HG03175 (cell line): ENCODE measurements at regions not wholly inside any gene's neighbourhood (a gene's known extent, or its start where the extent isn't known, plus 50 kb on each side); places are given as distances from the start of the nearest gene placed in this dataset.
"Not testable (repeated sequence)": the region's sequence is repeated elsewhere in the genome, so short reads cannot be mapped to it uniquely, and the experiment has no call there.

Source experiments
- ATAC-seq: cut with Tn5 transposase; IDR thresholded peaks from one replicate; pipeline ENCODE4 v1.9.1; 2021; ENCODE audit warnings: mild to moderate bottlenecking, moderate library complexity; ENCODE audit not compliant: unreplicated experiment

DNA sequence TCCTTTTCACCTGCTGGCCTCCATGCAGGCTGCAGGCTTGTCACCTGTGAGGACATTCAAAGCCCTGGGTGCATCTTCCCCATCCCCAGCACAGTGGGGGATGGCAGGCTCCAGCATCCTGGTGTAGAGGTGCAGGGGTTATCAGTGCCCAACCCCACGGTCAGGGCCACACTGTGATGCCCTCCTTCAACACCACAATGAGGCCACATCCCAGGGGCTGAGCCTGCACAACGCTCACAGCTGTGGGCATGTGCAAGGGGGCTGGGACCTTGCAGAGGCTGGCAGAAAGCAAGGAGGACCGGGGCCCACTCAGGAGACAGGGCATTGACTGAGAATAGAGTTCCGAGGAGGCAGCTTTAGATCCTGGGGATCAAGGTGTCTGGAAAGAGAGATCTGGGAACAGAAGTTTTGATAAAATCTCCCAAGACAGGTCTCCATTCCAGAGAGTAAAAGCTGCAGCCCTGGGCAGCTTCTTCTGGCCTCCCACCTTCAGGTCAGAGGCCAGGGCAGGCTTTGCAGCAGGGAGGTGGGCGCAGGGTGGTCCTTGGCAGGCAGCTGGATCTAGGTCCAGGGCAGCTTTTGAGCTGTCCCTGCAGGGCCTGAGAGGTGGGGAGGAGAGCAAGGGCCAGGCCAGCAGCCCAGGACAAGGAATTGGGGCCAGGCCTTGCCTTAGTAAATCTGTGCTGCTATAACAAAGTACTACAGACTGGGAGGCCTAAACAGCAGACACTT, 250.8 kb upstream of the B3GAT1 start:
- no peak for ATAC-seq

- no peak for ATAC-seq
Measured at GRCh38 chr11:134661660-134662059, 249.6 kb upstream of the B3GAT1 start.

DNA sequence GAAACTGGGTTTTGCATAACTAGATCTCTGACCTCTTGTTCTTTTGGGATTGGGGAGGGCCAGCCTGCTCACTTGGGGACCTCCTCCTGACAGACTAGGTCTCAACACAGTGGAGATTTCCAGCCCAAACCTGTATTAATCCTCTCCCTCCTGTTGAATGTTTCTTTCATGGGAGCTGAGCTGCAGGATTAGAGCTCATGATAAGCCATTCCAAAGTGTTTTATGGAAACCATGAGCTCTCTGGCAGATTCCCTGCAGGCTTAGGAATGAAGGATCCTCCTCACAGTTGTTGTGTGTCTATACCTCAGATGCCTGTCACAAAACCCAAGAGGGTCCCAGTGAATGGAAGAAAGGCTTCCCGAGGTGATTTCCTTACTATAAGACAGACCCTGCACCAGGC, 248.4 kb upstream of the B3GAT1 start:
- no peak for ATAC-seq

DNA sequence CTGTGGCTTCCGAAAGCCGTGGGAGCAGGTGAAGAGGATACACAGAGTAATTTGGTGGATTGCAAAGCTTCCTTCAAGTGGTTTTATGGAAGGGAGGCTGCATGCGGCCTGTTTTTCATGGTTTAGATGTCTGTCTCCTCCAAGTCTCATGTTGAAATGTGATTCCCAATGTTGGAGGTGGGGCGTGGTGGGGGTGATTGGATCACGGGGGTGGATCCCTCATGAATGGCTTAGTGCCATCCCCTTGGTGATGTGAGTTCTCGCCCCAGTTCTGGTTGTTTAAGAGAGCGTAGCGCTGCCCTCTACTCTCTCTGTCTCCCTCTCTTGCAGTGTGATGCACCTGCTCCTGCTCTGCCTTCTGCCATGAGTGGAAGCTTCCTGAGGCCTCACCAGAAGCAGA, 247.8 kb upstream of the B3GAT1 start:
- ATAC-seq, result no peak

DNA sequence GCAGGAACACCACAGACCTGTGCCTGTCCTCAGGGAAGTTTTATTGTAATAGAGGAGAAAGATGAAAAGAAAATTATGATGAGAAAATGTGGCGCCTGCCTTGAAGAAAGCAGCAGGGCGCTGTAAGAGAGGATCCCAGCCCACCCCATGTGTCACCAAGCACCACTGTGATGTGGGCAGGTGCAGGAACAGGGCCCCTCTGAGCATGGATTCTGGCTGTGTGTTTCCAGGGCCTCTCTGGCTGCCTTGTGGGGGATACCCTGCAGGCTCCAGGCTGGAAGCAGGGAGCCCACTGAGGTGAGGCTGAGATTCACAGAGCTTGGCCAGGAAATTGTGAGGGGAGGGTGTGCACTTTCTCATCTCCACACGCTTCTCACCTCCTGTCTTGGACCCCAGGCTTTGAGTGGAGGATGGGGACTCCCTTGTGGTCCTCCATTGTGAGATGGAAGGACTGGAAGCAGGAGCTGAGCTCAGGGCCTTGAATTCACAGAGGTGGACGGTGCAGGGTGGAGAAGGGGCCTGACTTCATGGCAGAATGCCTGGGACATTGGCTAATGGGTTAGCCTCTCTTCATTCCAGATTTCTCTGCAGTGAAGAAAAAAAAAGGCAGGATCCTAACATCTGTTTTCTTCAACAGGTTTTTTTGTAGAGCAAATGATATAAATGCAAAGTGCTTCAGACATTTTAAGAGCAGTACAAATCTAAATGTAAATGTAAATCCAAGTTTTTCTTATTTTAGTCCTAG, 246.6 kb upstream of the B3GAT1 start:
- ATAC-seq, result no peak

GRCh38 chr11:134657631-134658030, 245.6 kb upstream of the B3GAT1 start:
- ATAC-seq, result no peak

GRCh38 chr11:134656861-134657540, 245.0 kb upstream of the B3GAT1 start:
- no peak for ATAC-seq

DNA sequence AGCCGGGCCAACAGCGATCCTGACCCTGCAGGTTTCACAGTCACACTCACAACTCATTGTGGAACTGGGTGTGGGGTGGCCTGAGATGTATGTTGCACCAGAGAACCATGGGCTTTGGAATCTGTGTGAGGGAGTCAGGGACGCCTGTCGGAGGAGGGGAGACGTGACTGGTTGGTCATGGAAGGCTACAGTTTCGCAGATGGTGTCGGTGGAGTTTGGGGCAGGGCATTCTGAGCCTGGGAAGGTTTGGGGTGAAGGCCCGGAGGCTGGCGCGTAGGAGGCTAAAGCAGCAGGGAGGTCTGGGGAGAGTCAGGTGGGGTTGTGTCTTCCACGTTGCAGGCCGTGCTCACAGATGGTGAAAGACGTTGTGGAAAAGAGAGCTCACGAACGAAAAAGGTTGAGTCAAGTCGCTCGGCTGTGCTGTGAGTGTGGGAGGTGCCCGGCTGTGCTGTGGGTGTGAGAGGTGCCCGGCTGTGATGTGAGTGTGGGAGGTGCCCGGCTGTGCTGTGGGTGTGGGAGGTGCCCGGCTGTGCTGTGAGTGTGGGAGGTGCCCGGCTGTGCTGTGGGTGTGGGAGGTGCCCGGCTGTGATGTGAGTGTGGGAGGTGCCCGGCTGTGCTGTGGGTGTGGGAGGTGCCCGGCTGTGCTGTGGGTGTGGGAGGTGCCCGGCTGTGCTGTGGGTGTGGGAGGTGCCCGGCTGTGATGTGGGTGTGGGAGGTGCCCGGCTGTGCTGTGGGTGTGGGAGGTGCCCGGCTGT, 244.2 kb upstream of the B3GAT1 start:
- ATAC-seq, result not testable (repeated sequence)

GRCh38 chr11:134655189-134655989, 243.3 kb upstream of the B3GAT1 start:
- no peak for ATAC-seq

GRCh38 chr11:134654161-134654915, 242.3 kb upstream of the B3GAT1 start:
- no peak for ATAC-seq

GRCh38 chr11:134652586-134653255, 240.7 kb upstream of the B3GAT1 start:
- no peak for ATAC-seq

GRCh38 chr11:134647066-134647743, 235.2 kb upstream of the B3GAT1 start:
- ATAC-seq, result no peak

GRCh38 chr11:134646561-134646960, 234.5 kb upstream of the B3GAT1 start:
- ATAC-seq, result no peak

DNA sequence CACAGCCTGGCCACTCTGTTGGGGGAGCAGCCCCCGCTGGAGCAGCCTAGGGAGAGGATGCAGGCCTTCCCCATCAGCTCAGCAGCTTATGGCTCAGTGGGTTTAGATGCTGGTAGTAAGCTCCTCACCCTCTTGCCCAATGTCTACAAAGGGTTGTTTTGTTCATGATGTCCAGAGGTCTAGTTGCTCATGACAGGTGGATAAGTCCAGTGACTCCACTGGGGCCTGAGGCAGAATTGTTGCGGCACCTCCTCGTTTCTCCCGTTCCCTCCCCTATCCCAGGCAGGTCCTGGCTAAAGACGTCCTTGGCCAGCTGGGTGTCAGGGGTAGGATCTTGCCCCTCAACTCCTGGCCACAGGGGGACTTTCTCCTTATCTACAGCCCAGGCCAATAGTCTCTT, 233.5 kb upstream of the B3GAT1 start:
- ATAC-seq, result no peak

GRCh38 chr11:134644476-134645456, 232.7 kb upstream of the B3GAT1 start:
- ATAC-seq, result no peak

GRCh38 chr11:134643115-134644012, 231.3 kb upstream of the B3GAT1 start:
- ATAC-seq, result no peak
